K562 (cell line): ENCODE measurements at regions not wholly inside any gene's neighbourhood (a gene's known extent, or its start where the extent isn't known, plus 50 kb on each side); places are given as distances from the start of the nearest gene placed in this dataset.

Experiments used
- ATAC-seq: fragments of 200-7000 bp; cut with Tn5 transposase; 3 replicates; pipeline ENCODE4 v1.9.1; 2020; ENCODE audit warnings: moderate library complexity
- BruUV-seq: library from RNA; stranded (reverse); fragments of 400-500 nt; replicated peaks from 2 replicates; lab custom pipeline; 2021; lab: Mats Ljungman, UMichigan
- CTCF ChIA-PET: fragments of 300-600 bp; formaldehyde crosslinking; extraction: SDS; loops from one replicate; lab custom pipeline; 2021; ENCODE audit warnings: low intra/inter-chr PET ratio; lab: Yijun Ruan, JAX
- POLR2A ChIA-PET: fragments of 300-600, 350-650 bp; sonication (Branson Sonifier 250); formaldehyde crosslinking; extraction: SDS; loops from one replicate; lab custom pipeline; 2021; ENCODE audit warnings: antibody characterized with exemption, inconsistent platforms; lab: Yijun Ruan, JAX
- DNase-seq, 4 experiments: peaks; one replicate each; pipeline versions ENCODE4 v3.0.0 to v3.0.0-alpha.2; 2011 to 2018; ENCODE audit warnings: low spot score in 3 of 4, mixed read lengths in 3 of 4; ENCODE audit errors: extremely low read depth in 1 of 4
- FAIRE-seq: peaks from 2 replicates; lab custom pipeline; 2011; peaks lifted over from hg19 to GRCh38; lab: Jason Lieb, UNC
- H2AFZ ChIP-seq: 2 replicates; pipeline ENCODE4 v1.6.0; 2011; ENCODE audit warnings: low read depth, low read length, control low read depth, inconsistent platforms
- H3K27ac ChIP-seq: fragments of 200-600 bp; 3 replicates; pipeline ENCODE4 v1.8.0; 2011; ENCODE audit warnings: low read depth, mild to moderate bottlenecking, control low read depth, inconsistent platforms, low read length, moderate library complexity, mixed read lengths; ENCODE audit errors: extremely low read depth
- H3K27me3 ChIP-seq, 2 experiments: fragments of 300-600 bp in 1 of 2; 2 replicates in 1 of 2; 3 replicates in 1 of 2; pipeline versions ENCODE4 v1.6.0 to v1.8.0; 2011; ENCODE audit warnings: inconsistent platforms in 2 of 2, low read length in 2 of 2, mild to moderate bottlenecking in 1 of 2, mixed read lengths in 1 of 2, moderate library complexity in 1 of 2; ENCODE audit not compliant: control insufficient read depth in 2 of 2, insufficient read depth in 2 of 2
- H3K36me3 ChIP-seq: fragments of 300-600 bp; 3 replicates; pipeline ENCODE4 v1.8.0; 2011; ENCODE audit warnings: mild to moderate bottlenecking, low read length, inconsistent platforms; ENCODE audit not compliant: control insufficient read depth, insufficient read depth
- H3K4me1 ChIP-seq, 2 experiments: fragments of 200-600 bp in 1 of 2; replicated peaks in 1 of 2; 2 replicates in 1 of 2; 3 replicates in 1 of 2; pipeline versions ENCODE4 v1.5.1 to v1.8.0; 2011; ENCODE audit warnings: inconsistent platforms in 2 of 2, low read length in 2 of 2, mild to moderate bottlenecking in 1 of 2, mixed read lengths in 1 of 2, moderate library complexity in 1 of 2; ENCODE audit not compliant: control insufficient read depth in 2 of 2, insufficient read depth in 2 of 2
- H3K4me2 ChIP-seq: 2 replicates; pipeline ENCODE4 v1.6.1; 2011; ENCODE audit warnings: low read length, control low read depth, inconsistent platforms, mixed read lengths; ENCODE audit not compliant: insufficient read depth
- H3K4me3 ChIP-seq: fragments of 200-600 bp; sonication (generic), shearing (Covaris generic); 2 replicates; pipeline ENCODE4 v1.5.1; 2016; ENCODE audit warnings: control low read depth, inconsistent platforms
- H3K79me2 ChIP-seq: fragments of 200-600 bp; 3 replicates; pipeline ENCODE4 v1.8.0; 2011; ENCODE audit warnings: low read length, inconsistent platforms; ENCODE audit not compliant: control insufficient read depth, insufficient read depth
- H3K9ac ChIP-seq, 2 experiments: 2 replicates each; pipeline versions ENCODE4 v1.6.0 to v1.6.1; 2011; ENCODE audit warnings: low read depth in 2 of 2, low read length in 2 of 2, control low read depth in 1 of 2, inconsistent platforms in 1 of 2, mild to moderate bottlenecking in 1 of 2, mixed read lengths in 1 of 2; ENCODE audit not compliant: insufficient read depth in 1 of 2
- H3K9me1 ChIP-seq: one replicate; pipeline ENCODE4 v1.6.0; 2011; ENCODE audit warnings: inconsistent platforms, mild to moderate bottlenecking, low read length, moderate library complexity; ENCODE audit not compliant: control insufficient read depth, insufficient read depth
- H3K9me3 ChIP-seq: replicated peaks from 2 replicates; pipeline ENCODE4 v1.5.1; 2011; ENCODE audit warnings: low read depth, low read length, inconsistent platforms; ENCODE audit not compliant: control insufficient read depth, insufficient read depth
- H4K20me1 ChIP-seq: replicated peaks from 2 replicates; pipeline ENCODE4 v1.6.1; 2011; ENCODE audit warnings: low read length, inconsistent platforms, mixed read lengths; ENCODE audit not compliant: control insufficient read depth, insufficient read depth
- GABPB1 ChIP-seq: sonication (generic); formaldehyde crosslinking; IDR thresholded peaks from 2 replicates; pipeline ENCODE4 v1.8.0; 2022; ENCODE audit warnings: mild to moderate bottlenecking, missing genetic modification reagents
- KLF10 ChIP-seq: fragments of 250-450 bp; sonication (Bioruptor Pico); IDR thresholded peaks from 2 replicates; pipeline ENCODE4 v1.6.1; 2021; ENCODE audit warnings: matching md5 sums
- POLR2B ChIP-seq: fragments of 450-650 bp; IDR thresholded peaks from 2 replicates; pipeline ENCODE4 v1.6.1; 2018; ENCODE audit warnings: low read depth; ENCODE audit not compliant: partially characterized antibody
- PRDM10 ChIP-seq: fragments of 450-650 bp; IDR thresholded peaks from 2 replicates; pipeline ENCODE4 v1.6.1; 2018; ENCODE audit not compliant: partially characterized antibody
- TRIM25 ChIP-seq: fragments of 450-650 bp; IDR thresholded peaks from 2 replicates; pipeline ENCODE4 v1.7.0; 2016; ENCODE audit warnings: borderline replicate concordance
- WGBS: fragments of 100-300 bp; shearing (Covaris generic); methylation state at CpG from one replicate; pipeline ENCODE4 v1.1.6; 2016; ENCODE audit warnings: low coverage, mixed read lengths; ENCODE audit not compliant: insufficient coverage; ENCODE audit errors: missing lambda C conversion rate; 5-methylcytosine and 5-hydroxymethylcytosine counted together
- in situ Hi-C: fragments of 300-500 bp; cut with MboI; formaldehyde crosslinking; loops from 4 replicates; pipeline ENCODE4 v1.15.0; 2018; ENCODE audit warnings: inconsistent platforms, mixed read lengths
- intact Hi-C: fragments of 100-400 bp; cut with micrococcal nuclease; formaldehyde crosslinking; loops from 2 replicates; pipeline ENCODE4 v1.14.2; 2022

GRCh38 chr16:73289232-73289631 lies 241.3 kb upstream of the ZFHX3 start (continued):
- TF ChIP-seq GABPB1 (CRISPR knock-in tag) (no peak), POLR2B (no peak)

GRCh38 chr16:73288520-73288919 lies 240.6 kb upstream of the ZFHX3 start:
- Histone ChIP-seq H3K79me2 (no peaks in the 10 kb centered on the region), H3K4me3 (no peak overlapping the region), H3K27me3 (peaks cover 0 to 18% of the 10 kb centered on the region in 2 experiments), H3K9me3 (no peaks in the 10 kb centered on the region), H2AFZ (no peak overlapping the region), H4K20me1 (no peaks in the 10 kb centered on the region), H3K9ac (no peak overlapping the region), H3K4me2 (no peak overlapping the region), H3K36me3 (no peaks in the 10 kb centered on the region), H3K4me1 (no peaks in the 10 kb centered on the region), H3K27ac (no peak overlapping the region), H3K9me1 (no peaks in the 10 kb centered on the region)
- ChIA-PET POLR2A (no interaction called here), CTCF (no interaction called here)
- FAIRE-seq (no peak), ATAC-seq (no peak), DNase-seq (no peak)
- WGBS = 1% methylated on average over 18 of the region's 21 CpGs
- in situ Hi-C loops (no loop called here), intact Hi-C loops (no loop called here)
- TF ChIP-seq TRIM25 (no peak), PRDM10 (no peak), KLF10 (CRISPR knock-in tag) (no peak)
- BruUV-seq = no TSS peak
